Heart left ventricle (tissue), 13 donors: ENCODE measurements at regions not wholly inside any gene's neighbourhood (a gene's known extent, or its start where the extent isn't known, plus 50 kb on each side); places are given as distances from the start of the nearest gene placed in this dataset.
"Not testable (repeated sequence)": the region's sequence is repeated elsewhere in the genome, so short reads cannot be mapped to it uniquely, and the experiment has no call there.

Experiments
- CTCF ChIP-seq, 12 donors: fragments of 200-600 bp; sonication (generic) in 4 of 12; IDR thresholded peaks; one replicate each; pipeline versions ENCODE4 v1.5.0 to v1.8.0; 2018 to 2022; ENCODE audit warnings: antibody characterized with exemption in 12 of 12, mild to moderate bottlenecking in 5 of 12
- POLR2A ChIP-seq, 2 donors: fragments of 450-650 bp; IDR thresholded peaks; one replicate each; pipeline ENCODE4 v1.6.1; 2017; ENCODE audit warnings: antibody characterized with exemption in 2 of 2, mild to moderate bottlenecking in 2 of 2, moderate library complexity in 2 of 2
- donor health status: ischemic (EF 13 %, LVEDD 7.1; RV severe dilation, severe dysfunction).
- donor health status: DM: no; HTN: yes; CAD: no.
- donor health status: DM: no; HTN: no; CAD: no.
- donor health status: ischemic (EF 25% LVEDD 6.9; RV normal size, moderate dysfunction).
- donor health status: ischemic (EF 25% LVEDD 5.7; RV mildly dilated, moderate dysfunction).
- donor health status: ischemic (EF 35%, LVEDD 5.7; RV mildly dilated, moderate dysfunction).
- donor health status: nonischemic (EF 11% LVEDD 7.7; RV severe dilation, severe dysfunction).
- donor health status: DM: yes; HTN: yes; CAD: no.
- donor health status: PGD.
- donor health status: ischemic (EF 29% LVEDD 5.4; RV normal size, mild dysfunction).
- donor health status: nonischemic (EF 23%, LVEDD 6.1; RV moderate dilation, normal function).

- peak in 6 of 12 donors; percentile 23 to 39 (median 31) for TF ChIP-seq CTCF (IDR thresholded peaks at IDR 0.05)
- not testable (repeated sequence) for TF ChIP-seq POLR2A (IDR thresholded peaks at IDR 0.05)
Measured at GRCh38 chrY:26315065-26315464, 693.1 kb downstream of the CDY1 start.
